AG08395 (cell line): ENCODE measurements at regions not wholly inside any gene's neighbourhood (a gene's known extent, or its start where the extent isn't known, plus 50 kb on each side); places are given as distances from the start of the nearest gene placed in this dataset.
A peak's percentile ranks its signal among the peaks of the same experiment; 100 is the strongest.
"Not testable (repeated sequence)": the region's sequence is repeated elsewhere in the genome, so short reads cannot be mapped to it uniquely, and the experiment has no call there.

Source experiments
- DNase-seq: peaks from one replicate; pipeline ENCODE4 v3.0.0; 2012; ENCODE audit warnings: mixed read lengths, low spot score

DNA sequence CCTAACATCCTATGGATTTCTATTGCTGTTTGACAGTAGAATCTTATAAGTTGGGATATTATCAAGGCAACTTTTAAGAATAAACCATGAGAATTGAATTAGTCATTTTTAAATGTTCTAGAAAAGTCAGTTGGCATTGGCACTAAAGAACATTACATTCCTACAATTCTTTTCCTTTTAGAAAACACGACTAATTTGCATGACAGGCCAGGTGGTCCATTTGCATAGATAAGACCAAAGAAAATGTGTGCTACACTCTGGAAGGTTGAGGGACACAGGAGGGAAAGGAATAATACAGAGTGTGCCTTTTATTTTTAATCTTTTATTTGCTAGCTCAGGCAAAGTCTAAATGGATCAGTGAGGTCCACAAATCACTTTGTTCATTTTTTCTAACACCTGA, 962.3 kb downstream of the EPHA3 start:
- DNase-seq = no peak

DNA sequence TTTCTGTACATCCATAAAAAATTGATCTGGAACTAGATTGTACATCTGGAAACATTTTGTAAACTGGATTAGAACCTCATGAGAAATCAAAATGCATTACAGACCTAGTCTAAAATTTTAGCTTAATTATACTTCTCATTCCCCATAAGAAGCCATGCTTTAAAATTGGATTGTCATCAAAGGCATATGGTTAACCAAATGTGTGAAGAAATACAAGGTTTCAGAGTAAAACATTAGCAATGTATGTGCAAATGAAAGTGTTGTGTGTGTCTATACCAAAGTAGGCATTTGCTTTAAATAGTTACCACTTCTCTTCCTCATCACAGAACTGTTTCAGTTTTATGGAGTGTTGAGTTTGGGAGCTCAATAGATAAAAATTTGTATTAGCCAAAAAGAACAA, 968.7 kb downstream of the EPHA3 start:
- DNase-seq = no peak

GRCh38 chr3:90080988-90081387, 973.6 kb downstream of the EPHA3 start:
- DNase-seq = no peak

GRCh38 chr3:90086297-90086696, 978.9 kb downstream of the EPHA3 start:
- not testable (repeated sequence) for DNase-seq

DNA sequence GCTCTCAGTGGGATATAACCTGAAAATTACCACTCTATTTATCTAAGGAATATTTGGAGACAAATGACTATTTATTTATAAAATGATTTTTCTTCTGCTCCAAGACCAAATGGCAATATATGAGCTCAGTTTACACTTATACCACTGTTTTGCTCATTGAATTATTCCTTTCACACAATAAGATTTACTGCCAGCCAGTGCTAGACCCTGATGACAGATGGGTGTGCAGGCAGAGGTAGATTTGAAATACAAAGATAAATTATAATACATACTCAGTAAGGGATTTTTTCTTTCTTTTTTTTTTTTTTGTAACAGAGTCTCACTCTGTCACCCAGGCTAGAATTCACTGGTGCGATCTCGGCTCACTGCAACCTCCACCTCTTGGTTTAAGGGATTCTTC, 980.3 kb downstream of the EPHA3 start:
- DNase-seq = no peak

GRCh38 chr3:90091549-90091948, 984.1 kb downstream of the EPHA3 start:
- DNase-seq = peak; percentile 20

GRCh38 chr3:90092994-90093393, 985.6 kb downstream of the EPHA3 start:
- no peak for DNase-seq

GRCh38 chr3:90095811-90096210, 988.4 kb downstream of the EPHA3 start:
- no peak for DNase-seq

GRCh38 chr3:90099493-90099892, 992.1 kb downstream of the EPHA3 start:
- DNase-seq = no peak

DNA sequence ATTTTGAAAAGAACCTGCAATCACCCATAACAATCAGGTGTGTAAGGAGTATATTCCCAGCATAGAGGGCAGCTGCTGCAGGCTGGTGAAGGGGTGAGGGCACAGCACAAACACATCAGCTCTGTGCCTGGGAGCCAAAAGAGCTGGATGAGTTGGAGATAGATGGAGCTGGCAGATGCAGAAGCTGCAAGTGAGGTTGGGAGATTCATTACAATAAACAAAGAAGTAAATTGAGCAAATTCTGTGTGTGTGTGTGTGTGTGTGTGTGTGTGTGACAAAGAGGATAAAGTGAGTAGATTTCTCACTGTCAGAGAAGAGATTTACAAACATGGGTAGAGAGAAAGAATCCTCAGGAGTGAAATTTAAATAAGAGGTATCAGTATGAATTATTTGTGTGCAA, 994.7 kb downstream of the EPHA3 start:
- no peak for DNase-seq

- no peak for DNase-seq
Observed at GRCh38 chr3:90121326-90121725, 1013.9 kb downstream of the EPHA3 start.

GRCh38 chr3:90128391-90128790, 1021.0 kb downstream of the EPHA3 start:
- no peak for DNase-seq

- DNase-seq = no peak
Observed at GRCh38 chr3:90129730-90130129, 1022.3 kb downstream of the EPHA3 start.

- no peak for DNase-seq
Observed at GRCh38 chr3:90132197-90132596, 1024.8 kb downstream of the EPHA3 start.

GRCh38 chr3:90134090-90134489, 1026.7 kb downstream of the EPHA3 start:
- no peak for DNase-seq

- DNase-seq = no peak
Observed at GRCh38 chr3:90136456-90137191, 1029.2 kb downstream of the EPHA3 start.

DNA sequence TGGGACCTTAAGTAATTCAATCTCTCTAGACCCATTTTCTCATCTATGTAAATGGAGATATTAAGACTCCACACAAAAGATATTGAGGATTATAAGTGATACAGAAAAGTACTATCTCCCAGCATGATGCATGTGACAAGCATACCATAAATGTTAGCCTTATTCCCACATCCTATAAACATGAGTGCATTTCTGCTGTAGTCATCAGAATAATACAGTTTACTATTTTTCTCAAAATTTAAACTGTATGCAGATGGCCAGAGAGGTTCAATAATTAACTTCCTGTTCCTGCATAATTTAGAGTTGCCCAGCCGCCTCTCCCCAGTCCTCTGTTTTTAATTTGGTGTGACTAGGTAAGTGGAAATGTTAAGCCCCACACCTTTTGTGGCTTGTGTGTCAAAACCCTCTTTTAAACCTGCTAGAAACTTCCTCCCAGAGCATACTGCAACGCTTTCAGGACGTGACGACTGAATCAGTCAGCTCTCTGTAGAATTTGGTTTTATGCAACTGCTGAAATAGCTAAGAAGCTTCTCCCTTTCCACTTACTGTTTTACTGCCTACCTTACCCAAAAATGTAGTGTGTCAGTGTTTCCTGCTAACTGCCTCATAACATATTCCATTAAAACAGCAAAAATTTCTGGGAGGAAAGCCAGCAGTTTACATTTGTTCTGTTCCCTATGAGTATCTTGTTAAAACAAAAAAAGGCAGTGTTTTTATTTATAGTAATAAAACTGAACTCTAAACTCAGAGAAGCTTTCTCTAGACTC, 1037.9 kb downstream of the EPHA3 start:
- no peak for DNase-seq

GRCh38 chr3:90180096-90180495, 1072.7 kb downstream of the EPHA3 start:
- no peak for DNase-seq

DNA sequence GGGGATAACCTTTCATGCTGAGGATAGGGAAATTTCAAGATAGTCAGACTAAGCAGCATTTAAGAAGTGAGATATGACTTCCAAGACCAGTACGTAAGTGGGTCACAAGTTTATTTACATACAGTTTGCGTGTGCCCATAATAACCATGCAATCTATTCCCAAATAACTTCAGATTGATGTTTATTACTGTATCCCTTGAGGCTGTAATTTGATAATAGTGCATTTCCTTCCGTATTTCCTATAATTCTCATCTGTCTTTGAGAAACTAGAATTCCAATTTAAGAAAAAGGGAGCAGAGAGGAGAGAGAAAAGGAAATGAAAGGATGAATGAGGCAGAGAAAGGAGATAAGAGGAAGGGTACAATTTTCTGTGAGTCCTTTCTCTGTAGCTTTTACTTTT, 1073.1 kb downstream of the EPHA3 start:
- no peak for DNase-seq

- peak; percentile 12 for DNase-seq
Observed at GRCh38 chr3:90182291-90182976, 1075.0 kb downstream of the EPHA3 start.

DNA sequence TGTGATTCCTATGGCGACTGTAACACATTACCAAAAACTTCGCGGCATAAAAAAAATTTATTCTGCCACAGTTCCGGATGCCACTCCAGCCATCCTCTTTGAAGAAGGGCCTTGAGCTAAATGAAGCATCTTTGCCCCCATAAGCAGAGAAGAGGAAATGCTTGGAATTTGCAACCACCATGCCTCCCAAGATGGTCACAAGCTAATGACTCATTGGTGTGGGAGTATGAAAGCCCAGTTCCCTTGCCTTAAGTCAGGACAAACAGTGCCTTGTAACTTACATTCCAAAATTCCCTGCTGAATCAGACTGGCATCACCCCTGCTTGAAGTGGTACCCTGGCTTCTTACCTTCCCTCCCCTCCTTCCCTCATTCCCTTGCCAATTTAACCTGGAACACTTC, 1077.4 kb downstream of the EPHA3 start:
- DNase-seq = no peak

GRCh38 chr3:90197383-90197782, 1090.0 kb downstream of the EPHA3 start:
- not testable (repeated sequence) for DNase-seq

DNA sequence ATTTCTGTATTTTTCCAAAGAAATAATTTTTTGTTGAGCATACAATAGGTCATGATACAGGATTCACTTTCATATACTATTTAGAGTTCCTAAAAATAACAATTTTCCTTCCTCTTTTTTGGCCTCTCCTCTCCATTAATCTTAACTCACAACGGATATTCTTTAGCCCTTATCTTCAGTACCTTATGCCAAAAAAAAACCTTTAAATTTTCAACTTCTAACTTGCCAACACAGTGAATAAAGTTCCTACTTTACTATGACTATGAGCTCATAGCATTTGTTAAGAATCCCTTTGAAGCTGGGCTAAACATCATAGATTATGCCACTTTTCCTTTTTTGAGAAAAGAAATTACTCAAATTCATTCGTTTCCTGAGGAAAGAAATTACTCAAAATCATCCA, 1095.5 kb downstream of the EPHA3 start:
- DNase-seq = not testable (repeated sequence)
